Trophoblast cell (in vitro differentiated cells and primary cell): ENCODE measurements at regions not wholly inside any gene's neighbourhood (a gene's known extent, or its start where the extent isn't known, plus 50 kb on each side); places are given as distances from the start of the nearest gene placed in this dataset.

Experiments
- DNase-seq, 2 donors: peaks; one replicate each; pipeline ENCODE4 v3.0.0-alpha.2; 2016
- H2AFZ ChIP-seq: 2 replicates; pipeline ENCODE4 v1.6.1; 2013; ENCODE audit warnings: low read length, moderate library complexity, mild to moderate bottlenecking; ENCODE audit not compliant: insufficient read depth, poor library complexity
- H2AK5ac ChIP-seq: 2 replicates; pipeline ENCODE4 v1.6.1; 2013; ENCODE audit warnings: mild to moderate bottlenecking, low read length
- H2BK120ac ChIP-seq: 2 replicates; pipeline ENCODE4 v1.6.1; 2013; ENCODE audit warnings: low read length, mild to moderate bottlenecking, moderate library complexity; ENCODE audit not compliant: insufficient read depth, poor library complexity
- H2BK12ac ChIP-seq: 2 replicates; pipeline ENCODE4 v1.6.1; 2013; ENCODE audit warnings: mild to moderate bottlenecking, low read length, moderate library complexity
- H2BK5ac ChIP-seq: 2 replicates; pipeline ENCODE4 v1.6.1; 2013; ENCODE audit warnings: low read length, low read depth, moderate library complexity, mild to moderate bottlenecking; ENCODE audit not compliant: poor library complexity
- H3K14ac ChIP-seq: 2 replicates; pipeline ENCODE4 v1.6.1; 2013; ENCODE audit warnings: mild to moderate bottlenecking, low read length
- H3K18ac ChIP-seq: 2 replicates; pipeline ENCODE4 v1.6.1; 2013; ENCODE audit warnings: mild to moderate bottlenecking, low read length
- H3K23ac ChIP-seq: 2 replicates; pipeline ENCODE4 v1.6.1; 2013; ENCODE audit warnings: low read length
- H3K27ac ChIP-seq: 2 replicates; pipeline ENCODE4 v1.5.1; 2013; ENCODE audit warnings: low read depth, mild to moderate bottlenecking, inconsistent platforms, low read length, moderate library complexity
- H3K27me3 ChIP-seq: 2 replicates; pipeline ENCODE4 v1.6.1; 2013; ENCODE audit warnings: inconsistent platforms, mild to moderate bottlenecking, low read length, moderate library complexity; ENCODE audit not compliant: insufficient read depth
- H3K36me3 ChIP-seq, 2 experiments: 1 replicate in 1 of 2; 2 replicates in 1 of 2; pipeline ENCODE4 v1.6.1; 2013; ENCODE audit warnings: low read length in 2 of 2, mild to moderate bottlenecking in 2 of 2, moderate library complexity in 1 of 2; ENCODE audit not compliant: insufficient read depth in 2 of 2, control insufficient read depth in 1 of 2
- H3K4ac ChIP-seq: 2 replicates; pipeline ENCODE4 v1.6.1; 2013; ENCODE audit warnings: low read depth, mild to moderate bottlenecking, low read length, moderate library complexity
- H3K4me1 ChIP-seq, 2 experiments: 1 replicate in 1 of 2; 2 replicates in 1 of 2; pipeline ENCODE4 v1.6.1; 2013; ENCODE audit warnings: low read length in 2 of 2, mild to moderate bottlenecking in 2 of 2, moderate library complexity in 1 of 2; ENCODE audit not compliant: insufficient read depth in 2 of 2, control insufficient read depth in 1 of 2
- H3K4me2 ChIP-seq: 2 replicates; pipeline ENCODE4 v1.6.1; 2013; ENCODE audit warnings: inconsistent platforms, mild to moderate bottlenecking, low read length, moderate library complexity
- H3K4me3 ChIP-seq: 2 replicates; pipeline ENCODE4 v1.5.1; 2013; ENCODE audit warnings: mild to moderate bottlenecking, low read depth, low read length, inconsistent platforms
- H3K79me1 ChIP-seq: one replicate; pipeline ENCODE4 v1.6.1; 2013; ENCODE audit warnings: low read length
- H3K79me2 ChIP-seq: 2 replicates; pipeline ENCODE4 v1.6.1; 2013; ENCODE audit warnings: low read length, mild to moderate bottlenecking; ENCODE audit not compliant: control insufficient read depth, insufficient read depth, poor library complexity
- H3K9ac ChIP-seq: 2 replicates; pipeline ENCODE4 v1.6.1; 2013; ENCODE audit warnings: mild to moderate bottlenecking, low read length
- H3K9me3 ChIP-seq: 2 replicates; pipeline ENCODE4 v1.6.1; 2013; ENCODE audit warnings: low read depth, mild to moderate bottlenecking, control low read depth, inconsistent platforms, low read length; ENCODE audit not compliant: insufficient read depth
- H4K12ac ChIP-seq: 2 replicates; pipeline ENCODE4 v1.6.1; 2013; ENCODE audit warnings: low read depth, mild to moderate bottlenecking, low read length, moderate library complexity
- H4K8ac ChIP-seq: 2 replicates; pipeline ENCODE4 v1.6.1; 2013; ENCODE audit warnings: low read depth, mild to moderate bottlenecking, low read length, moderate library complexity
- H4K91ac ChIP-seq: one replicate; pipeline ENCODE4 v1.6.1; 2013; ENCODE audit warnings: low read depth, mild to moderate bottlenecking, low read length, moderate library complexity
- WGBS: extraction: QIAGEN DNeasy Blood & Tissue Kit; methylation state at CpG from one replicate; pipeline ENCODE4 v1.1.7; 2013; ENCODE audit warnings: missing lambda C conversion rate; ENCODE audit not compliant: insufficient read length, insufficient coverage; ENCODE audit errors: extremely low coverage; 5-methylcytosine and 5-hydroxymethylcytosine counted together

DNA sequence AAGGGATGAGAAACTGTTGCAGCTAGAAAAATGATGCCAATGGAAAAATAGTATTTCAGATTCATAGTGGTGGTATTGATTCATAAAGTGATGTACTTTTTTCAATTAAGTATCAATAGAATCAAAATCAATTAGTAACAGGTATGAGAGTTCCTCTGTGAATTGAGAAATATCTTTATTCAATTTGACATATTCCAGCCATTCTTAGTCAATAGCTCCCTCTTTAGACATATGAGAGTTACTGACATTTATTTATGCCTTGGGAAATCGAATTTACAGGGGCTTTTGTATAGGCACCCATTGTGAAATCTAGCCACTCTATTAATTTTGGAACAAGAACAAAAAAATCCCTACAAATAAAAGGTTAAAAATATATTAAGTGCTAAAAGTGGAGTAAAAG lies 386.9 kb upstream of the CNTN3 start:
- H3K23ac ChIP-seq, result no peak overlapping the region
- no peaks in the 10 kb centered on the region for H3K9me3 ChIP-seq
- H2BK12ac ChIP-seq, result no peak overlapping the region
- no peaks in the 10 kb centered on the region for H3K36me3 ChIP-seq
- H3K4me2 ChIP-seq, result no peak overlapping the region
- no peak overlapping the region for H3K4ac ChIP-seq
- no peak overlapping the region for H3K27ac ChIP-seq
- H3K14ac ChIP-seq, result no peak overlapping the region
- H3K4me1 ChIP-seq, result no peaks in the 10 kb centered on the region
- no peaks in the 10 kb centered on the region for H3K27me3 ChIP-seq
- no peak overlapping the region for H4K91ac ChIP-seq
- no peaks in the 10 kb centered on the region for H3K79me2 ChIP-seq
- H2BK120ac ChIP-seq, result no peak overlapping the region
- no peak overlapping the region for H2AK5ac ChIP-seq
- no peak overlapping the region for H3K4me3 ChIP-seq
- no peak overlapping the region for H3K18ac ChIP-seq
- no peak overlapping the region for H2BK5ac ChIP-seq
- no CpG with 5 or more reads among the region's 1 CpG for WGBS
- no peaks in the 10 kb centered on the region for H3K79me1 ChIP-seq
- no peak overlapping the region for H4K8ac ChIP-seq
- no peak overlapping the region for H3K9ac ChIP-seq
- no peak overlapping the region for H2AFZ ChIP-seq
- no peak overlapping the region for H4K12ac ChIP-seq
- DNase-seq, result peak in 1 of 2 donors; percentile 36

- no peak overlapping the region for H3K4me2 ChIP-seq
- H3K4me1 ChIP-seq, result no peaks in the 10 kb centered on the region
- H3K23ac ChIP-seq, result no peak overlapping the region
- H3K27me3 ChIP-seq, result no peaks in the 10 kb centered on the region
- no peak overlapping the region for H3K14ac ChIP-seq
- no peak overlapping the region for H2AK5ac ChIP-seq
- H3K79me1 ChIP-seq, result no peaks in the 10 kb centered on the region
- no CpG with 5 or more reads among the region's 5 CpGs for WGBS
- H3K4ac ChIP-seq, result no peak overlapping the region
- H2BK120ac ChIP-seq, result no peak overlapping the region
- H2AFZ ChIP-seq, result no peak overlapping the region
- H3K9me3 ChIP-seq, result peaks cover 2% of the 10 kb centered on the region
- H4K8ac ChIP-seq, result no peak overlapping the region
- H3K79me2 ChIP-seq, result no peaks in the 10 kb centered on the region
- H3K4me3 ChIP-seq, result no peak overlapping the region
- no peak overlapping the region for H4K12ac ChIP-seq
- H4K91ac ChIP-seq, result no peak overlapping the region
- no peak overlapping the region for H2BK12ac ChIP-seq
- H3K36me3 ChIP-seq, result no peaks in the 10 kb centered on the region
- H2BK5ac ChIP-seq, result no peak overlapping the region
- no peak overlapping the region for H3K27ac ChIP-seq
- H3K18ac ChIP-seq, result no peak overlapping the region
- no peak overlapping the region for H3K9ac ChIP-seq
- DNase-seq, result no peak
Observed at GRCh38 chr3:75012791-75013331, 398.4 kb upstream of the CNTN3 start.

- WGBS, result no CpG with 5 or more reads among the region's 1 CpG
- H3K27ac ChIP-seq, result no peak overlapping the region
Observed at GRCh38 chr3:75014008-75014407, 399.5 kb upstream of the CNTN3 start.

DNA sequence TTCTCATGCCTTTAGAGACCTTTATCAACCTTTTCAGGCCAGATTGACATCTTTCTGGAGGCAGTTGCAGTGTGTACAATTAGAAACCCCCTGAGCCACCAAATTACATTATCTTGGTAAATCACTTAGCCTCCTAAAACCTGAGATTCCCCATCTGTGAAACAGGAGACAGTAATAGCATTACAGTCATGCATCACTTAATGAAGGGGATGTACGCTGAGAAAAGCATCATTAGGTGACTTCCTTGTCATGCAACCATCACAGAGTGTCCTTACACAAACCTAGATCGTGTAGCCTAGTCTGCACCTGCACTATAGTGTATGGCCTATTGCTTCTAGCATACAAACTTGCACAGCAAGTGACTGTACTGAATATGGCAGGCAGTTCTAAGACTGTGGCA lies 400.8 kb upstream of the CNTN3 start:
- Histone ChIP-seq H2AFZ (no peak overlapping the region), H3K27me3 (no peaks in the 10 kb centered on the region), H2AK5ac (no peak overlapping the region), H3K9ac (no peak overlapping the region), H3K36me3 (no peaks in the 10 kb centered on the region), H4K8ac (no peak overlapping the region), H3K18ac (no peak overlapping the region), H3K79me1 (no peaks in the 10 kb centered on the region), H3K4ac (no peak overlapping the region), H3K4me2 (no peak overlapping the region), H4K12ac (no peak overlapping the region), H2BK12ac (no peak overlapping the region), H3K79me2 (no peaks in the 10 kb centered on the region), H3K9me3 (no peaks in the 10 kb centered on the region), H3K23ac (no peak overlapping the region), H3K27ac (no peak overlapping the region), H4K91ac (no peak overlapping the region), H2BK120ac (no peak overlapping the region), H3K14ac (no peak overlapping the region), H2BK5ac (no peak overlapping the region), H3K4me3 (no peak overlapping the region), H3K4me1 (no peaks in the 10 kb centered on the region)
- no peak for DNase-seq
- no CpG with 5 or more reads among the region's 2 CpGs for WGBS

More at GRCh38 chr3:75014008-75014407, 399.5 kb upstream of the CNTN3 start:
- Histone ChIP-seq H3K79me2 (no peaks in the 10 kb centered on the region), H2BK5ac (no peak overlapping the region), H3K36me3 (no peaks in the 10 kb centered on the region), H3K9ac (no peak overlapping the region), H3K27me3 (no peaks in the 10 kb centered on the region), H3K18ac (no peak overlapping the region), H3K14ac (no peak overlapping the region), H3K23ac (no peak overlapping the region), H3K4me1 (no peaks in the 10 kb centered on the region), H3K9me3 (peaks cover 1% of the 10 kb centered on the region), H3K4me3 (no peak overlapping the region), H3K4me2 (no peak overlapping the region), H2BK12ac (no peak overlapping the region), H4K12ac (no peak overlapping the region), H3K79me1 (no peaks in the 10 kb centered on the region), H4K8ac (no peak overlapping the region), H4K91ac (no peak overlapping the region), H2BK120ac (no peak overlapping the region), H2AFZ (no peak overlapping the region), H2AK5ac (no peak overlapping the region), H3K4ac (no peak overlapping the region)
- no peak for DNase-seq
